M059J (cell line): ENCODE measurements at regions not wholly inside any gene's neighbourhood (a gene's known extent, or its start where the extent isn't known, plus 50 kb on each side); places are given as distances from the start of the nearest gene placed in this dataset.
"Not testable (repeated sequence)": the region's sequence is repeated elsewhere in the genome, so short reads cannot be mapped to it uniquely, and the experiment has no call there.

Source experiments
- DNase-seq: peaks from one replicate; pipeline ENCODE4 v3.0.0-alpha.2; 2012; ENCODE audit warnings: low read depth

- no peak for DNase-seq
Observed at GRCh38 chrX:110965409-110966090, 130.4 kb upstream of the PAK3 start.

GRCh38 chrX:110964786-110965185 lies 131.2 kb upstream of the PAK3 start:
- DNase-seq: no peak

- no peak for DNase-seq
Observed at GRCh38 chrX:110962451-110962850, 133.5 kb upstream of the PAK3 start.

- DNase-seq: no peak
Observed at GRCh38 chrX:110955706-110956105, 140.3 kb upstream of the PAK3 start.

- no peak for DNase-seq
Observed at GRCh38 chrX:110954428-110955100, 141.4 kb upstream of the PAK3 start.

- no peak for DNase-seq
Observed at GRCh38 chrX:110951472-110952269, 144.3 kb upstream of the PAK3 start.

GRCh38 chrX:110944751-110945675 lies 149.4 kb upstream of the CHRDL1 start:
- no peak for DNase-seq

- DNase-seq: no peak
Observed at GRCh38 chrX:110944311-110944750, 148.7 kb upstream of the CHRDL1 start.

GRCh38 chrX:110941906-110942305 lies 146.3 kb upstream of the CHRDL1 start:
- no peak for DNase-seq

- DNase-seq: peak; percentile 3
Observed at GRCh38 chrX:110938977-110939732, 143.5 kb upstream of the CHRDL1 start.

- DNase-seq: no peak
Observed at GRCh38 chrX:110924871-110925270, 129.3 kb upstream of the CHRDL1 start.

- DNase-seq: no peak
Observed at GRCh38 chrX:110920991-110921390, 125.4 kb upstream of the CHRDL1 start.

GRCh38 chrX:110915570-110915969 lies 120.0 kb upstream of the CHRDL1 start:
- no peak for DNase-seq

- peak; percentile 33 for DNase-seq
Observed at GRCh38 chrX:110915111-110915510, 119.5 kb upstream of the CHRDL1 start.

- DNase-seq: no peak
Observed at GRCh38 chrX:110914281-110914680, 118.7 kb upstream of the CHRDL1 start.

GRCh38 chrX:110904747-110905146 lies 109.1 kb upstream of the CHRDL1 start:
- DNase-seq: not testable (repeated sequence)

GRCh38 chrX:110881971-110882370 lies 86.4 kb upstream of the CHRDL1 start:
- DNase-seq: no peak

- no peak for DNase-seq
Observed at GRCh38 chrX:110877326-110877725, 81.7 kb upstream of the CHRDL1 start.

GRCh38 chrX:110871839-110872238 lies 76.2 kb upstream of the CHRDL1 start:
- DNase-seq: no peak

- DNase-seq: no peak
Observed at GRCh38 chrX:110866421-110866820, 70.8 kb upstream of the CHRDL1 start.

- no peak for DNase-seq
Observed at GRCh38 chrX:110863883-110864282, 68.3 kb upstream of the CHRDL1 start.
